IPS-18a (cell line): ENCODE measurements at regions not wholly inside any gene's neighbourhood (a gene's known extent, or its start where the extent isn't known, plus 50 kb on each side); places are given as distances from the start of the nearest gene placed in this dataset.

Experiments
- H3K27ac ChIP-seq: one replicate; pipeline ENCODE4 v1.5.1; 2013; ENCODE audit warnings: low read length
- H3K27me3 ChIP-seq: one replicate; pipeline ENCODE4 v1.6.1; 2013; ENCODE audit warnings: mild to moderate bottlenecking, low read length; ENCODE audit not compliant: control insufficient read depth, insufficient read depth
- H3K36me3 ChIP-seq: one replicate; pipeline ENCODE4 v1.6.1; 2013; ENCODE audit warnings: low read depth, low read length; ENCODE audit not compliant: control insufficient read depth
- H3K4me1 ChIP-seq: one replicate; pipeline ENCODE4 v1.6.1; 2013; ENCODE audit warnings: low read depth, low read length; ENCODE audit not compliant: control insufficient read depth
- H3K4me3 ChIP-seq: one replicate; pipeline ENCODE4 v1.5.1; 2013; ENCODE audit warnings: low read length
- H3K9ac ChIP-seq: one replicate; pipeline ENCODE4 v1.6.1; 2013; ENCODE audit warnings: mild to moderate bottlenecking, low read length, moderate library complexity
- H3K9me3 ChIP-seq: one replicate; pipeline ENCODE4 v1.6.1; 2013; ENCODE audit warnings: low read depth, low read length; ENCODE audit not compliant: control insufficient read depth

- H3K4me1 ChIP-seq: no peaks in the 10 kb centered on the region
- H3K36me3 ChIP-seq: peaks cover 31% of the 10 kb centered on the region
- no peaks in the 10 kb centered on the region for H3K27me3 ChIP-seq
- H3K9ac ChIP-seq: no peak overlapping the region
- H3K27ac ChIP-seq: no peak overlapping the region
- H3K9me3 ChIP-seq: no peaks in the 10 kb centered on the region
- H3K4me3 ChIP-seq: no peak overlapping the region
Measured at GRCh38 chr12:124426594-124427555, 132.0 kb downstream of the RFLNA start.

- Histone ChIP-seq H3K9me3 (no peaks in the 10 kb centered on the region), H3K27me3 (no peaks in the 10 kb centered on the region), H3K4me3 (no peak overlapping the region), H3K36me3 (peaks cover 26% of the 10 kb centered on the region), H3K4me1 (no peaks in the 10 kb centered on the region), H3K9ac (no peak overlapping the region), H3K27ac (no peak overlapping the region)
Measured at GRCh38 chr12:124425667-124426066, 130.8 kb downstream of the RFLNA start.

- Histone ChIP-seq H3K9me3 (no peaks in the 10 kb centered on the region), H3K27ac (no peak overlapping the region), H3K4me3 (no peak overlapping the region), H3K36me3 (peaks cover 25% of the 10 kb centered on the region), H3K4me1 (no peaks in the 10 kb centered on the region), H3K9ac (no peak overlapping the region), H3K27me3 (no peaks in the 10 kb centered on the region)
Measured at GRCh38 chr12:124424516-124424905, 129.6 kb downstream of the RFLNA start.

- peaks cover 26% of the 10 kb centered on the region for H3K36me3 ChIP-seq
- no peak overlapping the region for H3K9ac ChIP-seq
- H3K4me1 ChIP-seq: no peaks in the 10 kb centered on the region
- no peaks in the 10 kb centered on the region for H3K27me3 ChIP-seq
- no peaks in the 10 kb centered on the region for H3K9me3 ChIP-seq
- no peak overlapping the region for H3K27ac ChIP-seq
- no peak overlapping the region for H3K4me3 ChIP-seq
Measured at GRCh38 chr12:124423761-124424515, 129.0 kb downstream of the RFLNA start.

- no peak overlapping the region for H3K9ac ChIP-seq
- H3K9me3 ChIP-seq: no peaks in the 10 kb centered on the region
- H3K27ac ChIP-seq: no peak overlapping the region
- no peak overlapping the region for H3K4me3 ChIP-seq
- H3K36me3 ChIP-seq: peaks cover 23% of the 10 kb centered on the region
- no peaks in the 10 kb centered on the region for H3K27me3 ChIP-seq
- no peaks in the 10 kb centered on the region for H3K4me1 ChIP-seq
Measured at GRCh38 chr12:124422570-124423523, 128.0 kb downstream of the RFLNA start.

GRCh38 chr12:124422142-124422569 lies 127.3 kb downstream of the RFLNA start:
- H3K4me3 ChIP-seq: no peak overlapping the region
- H3K36me3 ChIP-seq: peaks cover 27% of the 10 kb centered on the region
- H3K4me1 ChIP-seq: no peaks in the 10 kb centered on the region
- no peak overlapping the region for H3K27ac ChIP-seq
- H3K27me3 ChIP-seq: no peaks in the 10 kb centered on the region
- no peak overlapping the region for H3K9ac ChIP-seq
- no peaks in the 10 kb centered on the region for H3K9me3 ChIP-seq

- H3K4me3 ChIP-seq: no peak overlapping the region
- H3K9ac ChIP-seq: no peak overlapping the region
- no peak overlapping the region for H3K27ac ChIP-seq
- H3K36me3 ChIP-seq: peaks cover 22% of the 10 kb centered on the region
- H3K27me3 ChIP-seq: no peaks in the 10 kb centered on the region
- no peaks in the 10 kb centered on the region for H3K9me3 ChIP-seq
- no peaks in the 10 kb centered on the region for H3K4me1 ChIP-seq
Measured at GRCh38 chr12:124420996-124421674, 126.2 kb downstream of the RFLNA start.

GRCh38 chr12:124420041-124420995 lies 125.4 kb downstream of the RFLNA start:
- Histone ChIP-seq H3K27ac (no peak overlapping the region), H3K4me3 (no peak overlapping the region), H3K4me1 (no peaks in the 10 kb centered on the region), H3K27me3 (no peaks in the 10 kb centered on the region), H3K9me3 (no peaks in the 10 kb centered on the region), H3K36me3 (peaks cover 15% of the 10 kb centered on the region), H3K9ac (no peak overlapping the region)

GRCh38 chr12:124419292-124420040 lies 124.6 kb downstream of the RFLNA start:
- Histone ChIP-seq H3K9me3 (no peaks in the 10 kb centered on the region), H3K36me3 (peaks cover 15% of the 10 kb centered on the region), H3K4me3 (no peak overlapping the region), H3K27ac (no peak overlapping the region), H3K9ac (no peak overlapping the region), H3K4me1 (no peaks in the 10 kb centered on the region), H3K27me3 (no peaks in the 10 kb centered on the region)
